ENCODE measurements at regions not wholly inside any gene's neighbourhood (a gene's known extent, or its start where the extent isn't known, plus 50 kb on each side); places are given as distances from the start of the nearest gene placed in this dataset.
"Not testable (repeated sequence)": the region's sequence is repeated elsewhere in the genome, so short reads cannot be mapped to it uniquely, and the experiment has no call there.

- peak; percentile 79 for DNase-seq
- Histone ChIP-seq H3K27me3 (ENCODE audit: insufficient read depth, low read depth, severe bottlenecking) (no peaks in the 10 kb centered on the region), H3K9me3 (ENCODE audit: severe bottlenecking) (peaks cover 8% of the 10 kb centered on the region), H3K4me3 (ENCODE audit: low read depth, low read length) (peak overlapping the region; percentile 22), H3K36me3 (no peaks in the 10 kb centered on the region), H3K27ac (peak overlapping the region; percentile 64)
- TF ChIP-seq CTCF (IDR thresholded peaks at IDR 0.05; ENCODE audit: low read depth, low read length) = no peak
Observed at GRCh38 chr4:132445386-132445785, 703.7 kb upstream of the PCDH10 start.

GRCh38 chr4:132457987-132458386, 691.1 kb upstream of the PCDH10 start:
- not testable (repeated sequence) for H3K36me3 ChIP-seq; H3K27me3 ChIP-seq (ENCODE audit: insufficient read depth, low read depth, severe bottlenecking); H3K4me3 ChIP-seq (ENCODE audit: low read depth, low read length); H3K9me3 ChIP-seq (ENCODE audit: severe bottlenecking); H3K27ac ChIP-seq; DNase-seq

GRCh38 chr4:132479543-132479942, 669.6 kb upstream of the PCDH10 start:
- H3K9me3 ChIP-seq (ENCODE audit: severe bottlenecking) = peaks cover 2% of the 10 kb centered on the region
- TF ChIP-seq CTCF (IDR thresholded peaks at IDR 0.05; ENCODE audit: low read depth, low read length) = no peak
- DNase-seq = no peak

GRCh38 chr4:132488555-132488954, 660.5 kb upstream of the PCDH10 start:
- Histone ChIP-seq H3K27ac (no peak overlapping the region), H3K36me3 (no peaks in the 10 kb centered on the region), H3K9me3 (ENCODE audit: severe bottlenecking) (peaks cover 8% of the 10 kb centered on the region), H3K4me3 (ENCODE audit: low read depth, low read length) (no peak overlapping the region), H3K27me3 (ENCODE audit: insufficient read depth, low read depth, severe bottlenecking) (no peaks in the 10 kb centered on the region)
- no peak for TF ChIP-seq CTCF (IDR thresholded peaks at IDR 0.05; ENCODE audit: low read depth, low read length)
- DNase-seq = no peak

More at GRCh38 chr4:132479543-132479942, 669.6 kb upstream of the PCDH10 start:
- H3K27ac ChIP-seq = no peak overlapping the region
- no peaks in the 10 kb centered on the region for H3K36me3 ChIP-seq
- H3K4me3 ChIP-seq (ENCODE audit: low read depth, low read length) = no peak overlapping the region
- H3K27me3 ChIP-seq (ENCODE audit: insufficient read depth, low read depth, severe bottlenecking) = no peaks in the 10 kb centered on the region

GRCh38 chr4:132493476-132493875, 655.6 kb upstream of the PCDH10 start:
- Histone ChIP-seq H3K27me3 (ENCODE audit: insufficient read depth, low read depth, severe bottlenecking) (no peaks in the 10 kb centered on the region), H3K27ac (no peak overlapping the region), H3K36me3 (no peaks in the 10 kb centered on the region), H3K9me3 (ENCODE audit: severe bottlenecking) (peaks cover 5% of the 10 kb centered on the region), H3K4me3 (ENCODE audit: low read depth, low read length) (no peak overlapping the region)
- DNase-seq = no peak
- TF ChIP-seq CTCF (IDR thresholded peaks at IDR 0.05; ENCODE audit: low read depth, low read length) = no peak

- H3K9me3 ChIP-seq (ENCODE audit: severe bottlenecking); H3K27me3 ChIP-seq (ENCODE audit: insufficient read depth, low read depth, severe bottlenecking); H3K27ac ChIP-seq; H3K36me3 ChIP-seq; DNase-seq; H3K4me3 ChIP-seq (ENCODE audit: low read depth, low read length): not testable (repeated sequence)
Observed at GRCh38 chr4:132495267-132495812, 653.8 kb upstream of the PCDH10 start.

- no peaks in the 10 kb centered on the region for H3K27me3 ChIP-seq (ENCODE audit: insufficient read depth, low read depth, severe bottlenecking)
- no peak overlapping the region for H3K27ac ChIP-seq
- H3K36me3 ChIP-seq = no peaks in the 10 kb centered on the region
- no peak for DNase-seq
- H3K4me3 ChIP-seq (ENCODE audit: low read depth, low read length) = no peak overlapping the region
- TF ChIP-seq CTCF (IDR thresholded peaks at IDR 0.05; ENCODE audit: low read depth, low read length) = no peak
- H3K9me3 ChIP-seq (ENCODE audit: severe bottlenecking) = no peaks in the 10 kb centered on the region
Observed at GRCh38 chr4:132498215-132498614, 650.9 kb upstream of the PCDH10 start.

All from WERI-Rb-1 (cell line).